ENCODE measurements at regions not wholly inside any gene's neighbourhood (a gene's known extent, or its start where the extent isn't known, plus 50 kb on each side); places are given as distances from the start of the nearest gene placed in this dataset.

DNA sequence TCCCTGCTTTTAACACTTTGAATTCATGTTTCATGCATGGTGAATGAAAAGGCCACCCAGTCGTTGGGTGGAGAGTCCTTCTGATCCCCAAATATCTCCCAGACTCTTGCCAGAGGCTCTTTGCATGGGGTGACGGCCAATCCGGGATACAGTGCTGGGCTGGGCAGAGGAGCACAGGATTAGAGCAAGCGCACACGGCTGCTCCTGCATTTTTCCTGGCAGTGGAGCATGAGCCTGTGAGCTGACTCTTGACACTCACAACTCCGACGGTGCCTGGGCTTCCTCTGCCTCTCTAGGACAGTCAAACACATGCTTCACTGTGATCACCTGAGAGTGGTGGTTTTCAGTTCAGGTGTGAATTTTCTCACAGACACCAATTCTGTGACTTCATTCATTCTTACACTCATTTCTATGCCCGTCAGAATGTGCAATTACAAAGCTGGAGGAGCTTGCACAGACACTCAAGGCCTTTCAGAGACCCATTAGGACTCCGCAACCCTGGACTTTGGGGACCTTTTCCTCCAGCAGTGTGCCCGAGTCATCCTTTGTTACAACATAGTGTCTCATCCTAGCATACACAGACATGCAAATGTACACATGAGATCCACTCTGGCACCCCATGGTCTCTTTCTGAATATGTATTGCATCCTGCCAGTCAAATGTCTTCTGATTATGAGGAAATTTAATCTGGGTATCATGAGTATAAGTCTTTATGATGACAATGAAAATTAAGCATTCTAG lies 206.6 kb downstream of the ICE1 start:
- DNase-seq (ENCODE audit: low read depth), result no peak
- TF ChIP-seq, protein P1, sequence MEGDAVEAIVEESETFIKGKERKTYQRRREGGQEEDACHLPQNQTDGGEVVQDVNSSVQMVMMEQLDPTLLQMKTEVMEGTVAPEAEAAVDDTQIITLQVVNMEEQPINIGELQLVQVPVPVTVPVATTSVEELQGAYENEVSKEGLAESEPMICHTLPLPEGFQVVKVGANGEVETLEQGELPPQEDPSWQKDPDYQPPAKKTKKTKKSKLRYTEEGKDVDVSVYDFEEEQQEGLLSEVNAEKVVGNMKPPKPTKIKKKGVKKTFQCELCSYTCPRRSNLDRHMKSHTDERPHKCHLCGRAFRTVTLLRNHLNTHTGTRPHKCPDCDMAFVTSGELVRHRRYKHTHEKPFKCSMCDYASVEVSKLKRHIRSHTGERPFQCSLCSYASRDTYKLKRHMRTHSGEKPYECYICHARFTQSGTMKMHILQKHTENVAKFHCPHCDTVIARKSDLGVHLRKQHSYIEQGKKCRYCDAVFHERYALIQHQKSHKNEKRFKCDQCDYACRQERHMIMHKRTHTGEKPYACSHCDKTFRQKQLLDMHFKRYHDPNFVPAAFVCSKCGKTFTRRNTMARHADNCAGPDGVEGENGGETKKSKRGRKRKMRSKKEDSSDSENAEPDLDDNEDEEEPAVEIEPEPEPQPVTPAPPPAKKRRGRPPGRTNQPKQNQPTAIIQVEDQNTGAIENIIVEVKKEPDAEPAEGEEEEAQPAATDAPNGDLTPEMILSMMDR (IDR thresholded peaks at IDR 0.05; ENCODE audit: control insufficient read depth, insufficient read depth, low read depth, low read length, missing control alignments), result no peak
- no peak overlapping the region for H3K4me3 ChIP-seq (ENCODE audit: control insufficient read depth, low read depth, low read length)

DNA sequence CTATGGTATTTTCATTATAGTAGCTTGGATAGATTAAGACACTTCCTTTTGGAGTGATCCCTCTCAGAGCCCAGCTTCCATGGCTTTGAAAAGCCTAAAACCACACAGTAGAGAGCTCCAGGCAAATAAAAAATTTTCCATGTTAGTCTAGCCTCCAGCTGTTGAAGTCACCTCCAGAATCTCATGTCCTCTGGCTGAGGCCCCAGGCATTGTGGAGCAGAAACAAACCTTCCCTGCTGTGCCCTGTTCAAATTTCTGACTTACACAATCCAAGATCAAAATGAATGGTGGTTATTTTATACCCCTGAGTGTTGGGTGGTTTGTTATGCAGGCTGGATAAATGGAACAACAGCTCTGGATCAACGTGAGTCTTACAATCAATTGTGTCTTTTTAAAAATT lies 203.9 kb downstream of the ICE1 start:
- no peak for DNase-seq (ENCODE audit: low read depth)
- TF ChIP-seq, protein P1 (IDR thresholded peaks at IDR 0.05; ENCODE audit: control insufficient read depth, insufficient read depth, low read depth, low read length, missing control alignments), result no peak
- no peak overlapping the region for H3K4me3 ChIP-seq (ENCODE audit: control insufficient read depth, low read depth, low read length)

DNA sequence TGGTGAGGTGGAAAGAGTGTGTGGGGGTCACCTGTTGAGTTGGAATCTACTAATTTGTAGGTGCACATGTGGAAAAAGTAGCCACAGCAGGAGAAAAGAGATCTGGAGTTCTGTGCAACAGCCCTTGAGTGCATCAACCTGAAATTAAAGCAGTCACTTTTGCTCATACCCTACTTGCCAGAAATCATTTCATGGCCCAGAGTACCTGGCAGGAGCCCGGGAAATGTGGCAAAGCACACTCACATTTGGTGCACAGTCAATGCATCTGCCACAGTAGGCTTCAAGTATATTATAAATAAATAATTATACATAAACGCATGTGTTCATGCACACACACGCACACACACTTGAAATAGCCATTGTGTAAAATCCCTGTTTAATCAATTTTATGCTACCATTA lies 203.0 kb downstream of the ICE1 start:
- H3K4me3 ChIP-seq (ENCODE audit: control insufficient read depth, low read depth, low read length), result no peak overlapping the region
- TF ChIP-seq, protein P1 (IDR thresholded peaks at IDR 0.05; ENCODE audit: control insufficient read depth, insufficient read depth, low read depth, low read length, missing control alignments), result no peak
- no peak for DNase-seq (ENCODE audit: low read depth)

DNA sequence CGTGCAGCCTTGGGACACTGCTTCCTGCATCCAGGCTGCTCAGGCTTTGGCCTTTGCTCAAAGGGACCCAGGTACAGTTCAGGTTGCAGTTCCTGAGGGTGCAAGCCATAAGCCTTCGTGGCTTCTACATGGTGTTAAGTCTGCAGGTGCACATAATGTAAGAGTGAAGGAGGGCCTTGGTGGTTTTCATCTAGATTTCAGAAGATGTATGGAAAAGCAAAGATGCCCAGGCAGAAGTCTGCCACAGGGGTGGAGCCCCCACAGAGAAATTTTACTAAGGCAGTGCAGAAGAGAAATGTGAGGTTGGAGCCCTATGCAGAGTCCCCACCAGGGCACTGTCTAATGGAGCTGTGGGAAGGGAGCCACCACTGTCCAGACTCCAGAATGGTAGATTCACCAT lies 200.9 kb downstream of the ICE1 start:
- DNase-seq (ENCODE audit: low read depth), result no peak
- TF ChIP-seq, protein P1 (IDR thresholded peaks at IDR 0.05; ENCODE audit: control insufficient read depth, insufficient read depth, low read depth, low read length, missing control alignments), result no peak
- H3K4me3 ChIP-seq (ENCODE audit: control insufficient read depth, low read depth, low read length), result no peak overlapping the region

DNA sequence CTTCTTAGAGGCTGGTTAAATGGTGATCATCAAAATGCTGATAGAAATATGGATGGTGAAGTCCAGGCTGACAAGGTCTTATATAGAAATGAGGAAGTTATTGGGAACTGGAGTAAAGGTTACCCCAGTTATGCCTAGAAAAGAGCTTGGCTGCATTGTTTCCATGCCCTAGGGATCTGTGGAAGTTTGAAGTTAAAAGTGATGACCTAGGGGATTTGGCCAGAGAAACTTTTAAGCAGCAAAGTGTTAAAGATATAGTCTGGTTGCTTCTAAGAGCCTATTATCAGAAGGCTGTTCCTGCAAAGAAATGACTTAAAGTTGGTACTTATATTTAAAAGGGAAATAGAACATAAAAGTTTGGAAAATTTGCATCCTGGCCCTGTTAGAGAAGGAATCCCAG lies 200.3 kb downstream of the ICE1 start:
- TF ChIP-seq, protein P1 (IDR thresholded peaks at IDR 0.05; ENCODE audit: control insufficient read depth, insufficient read depth, low read depth, low read length, missing control alignments), result no peak
- no peak for DNase-seq (ENCODE audit: low read depth)
- no peak overlapping the region for H3K4me3 ChIP-seq (ENCODE audit: control insufficient read depth, low read depth, low read length)

DNA sequence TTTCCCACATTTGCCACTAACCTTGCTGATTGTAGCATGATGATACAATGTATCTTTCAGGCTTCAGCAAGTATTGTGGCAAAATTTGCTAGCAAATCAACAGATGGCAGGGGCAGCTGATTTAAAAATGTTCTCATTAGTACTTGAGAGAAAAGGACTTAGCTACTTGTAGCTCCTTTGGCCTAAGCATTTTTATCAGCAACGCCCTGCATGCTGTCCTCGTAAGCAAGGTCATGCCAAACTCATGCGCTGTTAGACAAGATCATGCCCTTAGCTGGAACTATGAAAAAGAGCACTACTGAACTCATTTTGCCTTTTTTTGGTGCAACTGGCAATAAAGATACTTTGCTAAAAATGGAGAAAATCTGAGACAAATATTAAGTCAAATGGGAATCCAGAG lies 197.1 kb downstream of the ICE1 start:
- DNase-seq (ENCODE audit: low read depth), result no peak
- no peak overlapping the region for H3K4me3 ChIP-seq (ENCODE audit: control insufficient read depth, low read depth, low read length)
- TF ChIP-seq, protein P1 (IDR thresholded peaks at IDR 0.05; ENCODE audit: control insufficient read depth, insufficient read depth, low read depth, low read length, missing control alignments), result no peak

Measured in AG09309 (cell line).